RWPE1 (cell line): ENCODE measurements at regions not wholly inside any gene's neighbourhood (a gene's known extent, or its start where the extent isn't known, plus 50 kb on each side); places are given as distances from the start of the nearest gene placed in this dataset.

Experiments used
- CTCF ChIA-PET: fragments of 350-600 bp; sonication (Branson Sonifier 250); formaldehyde crosslinking; extraction: SDS; loops from one replicate; lab custom pipeline; 2021; lab: Yijun Ruan, JAX
- POLR2A ChIA-PET: fragments of 400-600 bp; formaldehyde crosslinking; extraction: SDS; loops from one replicate; lab custom pipeline; 2020; ENCODE audit warnings: antibody characterized with exemption; ENCODE audit not compliant: low non-redundant PET; lab: Yijun Ruan, JAX
- DNase-seq: peaks from one replicate; pipeline ENCODE4 v3.0.0; 2012; ENCODE audit warnings: low spot score
- H3K27ac ChIP-seq: fragments of 450-650 bp; 2 replicates; pipeline ENCODE4 v1.5.1; 2017
- TF ChIP-seq, protein P1 (sequence below): fragments of 450-650 bp; conservative IDR thresholded peaks from 2 replicates; pipeline ENCODE4 v1.5.1; 2017; ENCODE audit warnings: low read depth, mild to moderate bottlenecking

DNA sequence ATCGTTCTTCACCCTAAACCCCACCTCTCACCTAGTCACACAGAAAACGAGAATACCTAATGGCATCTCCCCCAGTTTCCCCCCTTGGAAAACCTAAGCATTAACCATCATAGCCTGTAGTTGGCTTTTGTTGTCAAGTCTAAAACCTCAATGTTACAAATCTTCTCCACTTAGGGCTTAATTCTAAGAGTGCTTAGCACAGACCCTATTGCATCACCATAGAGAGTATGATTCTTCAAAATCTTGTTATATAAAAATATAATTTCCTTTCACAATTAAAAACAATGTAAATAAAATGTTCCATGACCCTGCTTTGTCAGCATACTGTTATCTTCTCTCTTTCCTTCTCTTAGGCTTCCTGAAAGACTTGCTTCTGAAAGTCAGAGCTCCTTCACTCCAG, 263.2 kb upstream of the RGS18 start:
- no peak for DNase-seq
- ChIA-PET POLR2A (no interaction called here), CTCF (no interaction called here)
- TF ChIP-seq, protein P1, sequence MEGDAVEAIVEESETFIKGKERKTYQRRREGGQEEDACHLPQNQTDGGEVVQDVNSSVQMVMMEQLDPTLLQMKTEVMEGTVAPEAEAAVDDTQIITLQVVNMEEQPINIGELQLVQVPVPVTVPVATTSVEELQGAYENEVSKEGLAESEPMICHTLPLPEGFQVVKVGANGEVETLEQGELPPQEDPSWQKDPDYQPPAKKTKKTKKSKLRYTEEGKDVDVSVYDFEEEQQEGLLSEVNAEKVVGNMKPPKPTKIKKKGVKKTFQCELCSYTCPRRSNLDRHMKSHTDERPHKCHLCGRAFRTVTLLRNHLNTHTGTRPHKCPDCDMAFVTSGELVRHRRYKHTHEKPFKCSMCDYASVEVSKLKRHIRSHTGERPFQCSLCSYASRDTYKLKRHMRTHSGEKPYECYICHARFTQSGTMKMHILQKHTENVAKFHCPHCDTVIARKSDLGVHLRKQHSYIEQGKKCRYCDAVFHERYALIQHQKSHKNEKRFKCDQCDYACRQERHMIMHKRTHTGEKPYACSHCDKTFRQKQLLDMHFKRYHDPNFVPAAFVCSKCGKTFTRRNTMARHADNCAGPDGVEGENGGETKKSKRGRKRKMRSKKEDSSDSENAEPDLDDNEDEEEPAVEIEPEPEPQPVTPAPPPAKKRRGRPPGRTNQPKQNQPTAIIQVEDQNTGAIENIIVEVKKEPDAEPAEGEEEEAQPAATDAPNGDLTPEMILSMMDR, result no peak
- H3K27ac ChIP-seq, result no peak overlapping the region

DNA sequence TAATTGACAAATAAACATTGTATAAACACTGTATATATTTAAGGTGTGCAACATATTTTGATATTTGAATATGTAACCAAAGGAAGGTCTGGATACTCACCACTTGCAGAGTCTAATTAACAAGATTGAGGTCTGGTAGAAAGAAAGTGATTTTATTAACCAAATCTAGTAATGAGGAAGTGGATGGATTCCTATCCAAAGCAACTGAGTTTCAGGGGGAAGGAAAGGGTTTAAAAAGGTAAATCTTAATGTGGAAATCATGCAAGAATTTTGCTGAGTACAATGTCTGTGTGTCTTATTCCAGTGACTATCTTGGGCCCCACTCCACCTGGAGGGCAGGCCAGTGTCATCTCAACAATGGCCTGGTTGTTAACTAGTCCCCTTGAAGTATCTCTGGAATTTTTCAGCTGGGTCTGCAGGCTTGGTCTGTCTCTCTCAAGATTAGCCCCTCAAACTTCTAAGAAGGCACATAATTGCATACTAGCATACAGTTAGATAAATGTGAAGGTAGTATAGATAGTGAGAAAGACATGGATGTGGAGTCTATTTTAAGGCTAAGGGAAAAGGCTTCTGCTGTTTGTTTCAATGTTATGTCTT, 262.7 kb upstream of the RGS18 start:
- TF ChIP-seq, protein P1, result no peak
- no peak overlapping the region for H3K27ac ChIP-seq
- no peak for DNase-seq
- ChIA-PET POLR2A (no interaction called here), CTCF (no interaction called here)

DNA sequence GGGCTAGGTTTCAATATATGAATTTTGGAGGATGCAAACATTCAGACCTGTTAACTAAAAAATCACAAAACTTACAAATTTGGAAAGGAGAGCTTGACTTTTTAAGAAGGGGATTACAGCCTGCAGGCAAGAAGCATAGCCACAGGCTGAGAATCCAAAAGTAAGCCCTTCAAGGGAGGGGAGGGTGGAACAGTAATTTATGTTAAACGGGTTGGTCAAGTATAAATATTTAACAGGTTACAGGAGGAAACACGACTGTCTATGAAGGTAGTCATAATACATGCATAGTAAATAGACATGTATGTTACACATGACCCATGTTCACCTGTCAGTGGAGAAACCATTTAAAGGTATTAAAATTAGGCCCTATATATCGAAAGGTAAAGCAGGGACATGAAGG, 261.1 kb upstream of the RGS18 start:
- ChIA-PET POLR2A (no interaction called here), CTCF (no interaction called here)
- TF ChIP-seq, protein P1, result no peak

DNA sequence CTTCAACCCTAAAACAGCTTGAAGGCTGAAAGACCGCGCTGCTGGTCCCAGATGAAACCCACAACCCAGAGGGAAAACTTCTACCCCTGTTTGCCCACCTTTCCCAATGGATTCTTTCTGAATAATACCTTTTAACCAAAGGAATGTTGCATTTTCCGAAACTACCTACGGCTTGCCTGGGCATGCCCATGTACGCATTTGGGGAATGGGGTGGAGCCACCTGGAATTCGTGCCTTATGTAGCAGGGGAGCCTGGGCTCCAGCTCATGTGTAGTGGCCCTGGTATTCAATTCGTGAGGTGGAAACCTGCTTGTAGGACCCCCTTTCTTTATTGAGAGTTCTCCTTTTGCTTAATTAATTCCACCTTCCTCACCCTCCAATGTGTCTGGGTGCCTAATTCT, 256.6 kb upstream of the RGS18 start:
- ChIA-PET POLR2A (no interaction called here), CTCF (no interaction called here)
- DNase-seq, result peak; percentile 9
- TF ChIP-seq, protein P1, result no peak
- no peak overlapping the region for H3K27ac ChIP-seq

More for the DNA sequence above, 261.1 kb upstream of the RGS18 start:
- no peak overlapping the region for H3K27ac ChIP-seq
- no peak for DNase-seq

DNA sequence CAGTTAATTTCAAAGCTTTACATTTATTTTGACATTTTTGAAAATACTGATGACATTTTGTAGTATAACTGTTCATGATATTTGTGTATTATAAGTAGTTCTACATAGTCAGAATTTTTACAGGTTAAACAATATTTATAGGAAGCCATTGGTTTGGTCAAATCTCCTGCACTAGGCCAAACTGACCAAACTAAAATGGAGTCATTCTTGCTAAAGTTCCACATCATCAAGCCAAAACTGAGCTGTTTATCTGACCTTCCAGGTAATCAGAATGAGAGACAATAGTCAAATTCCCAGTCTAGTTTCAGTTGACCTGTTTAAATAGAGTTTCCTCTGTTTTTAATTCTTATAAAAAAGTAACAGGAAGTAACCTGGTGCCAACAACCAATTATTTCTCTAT, 253.3 kb upstream of the RGS18 start:
- ChIA-PET CTCF (no interaction called here), POLR2A (no interaction called here)
- no peak for DNase-seq
- H3K27ac ChIP-seq, result no peak overlapping the region
- TF ChIP-seq, protein P1, result no peak

DNA sequence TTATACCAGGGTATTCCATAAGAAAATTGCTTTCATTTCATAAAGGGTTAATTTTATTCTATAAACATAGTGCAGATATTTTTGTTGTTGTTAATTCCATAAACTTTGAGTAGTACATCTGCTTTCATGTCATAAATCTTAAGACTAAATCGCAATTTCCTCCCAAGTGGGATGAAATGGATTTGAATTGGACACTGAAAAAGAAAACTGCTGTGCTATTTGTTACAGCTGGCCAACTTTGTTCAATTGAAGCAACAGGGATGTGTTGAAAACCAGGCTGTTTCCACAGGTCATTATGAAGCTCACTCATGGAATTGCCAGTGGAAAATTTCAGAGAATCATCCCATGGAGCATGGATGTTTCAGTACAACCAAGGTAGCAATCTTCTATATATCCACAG, 252.5 kb upstream of the RGS18 start:
- ChIA-PET CTCF (interaction anchor here (0.6 to 0.7 kb wide), 3 partner anchors 298 to 1766 kb away, joined by 3 to 4 read pairs (median 3); no protein-coding TSS in a partner anchor), POLR2A (no interaction called here)
- H3K27ac ChIP-seq, result no peak overlapping the region
- TF ChIP-seq, protein P1, result no peak
- DNase-seq, result no peak

DNA sequence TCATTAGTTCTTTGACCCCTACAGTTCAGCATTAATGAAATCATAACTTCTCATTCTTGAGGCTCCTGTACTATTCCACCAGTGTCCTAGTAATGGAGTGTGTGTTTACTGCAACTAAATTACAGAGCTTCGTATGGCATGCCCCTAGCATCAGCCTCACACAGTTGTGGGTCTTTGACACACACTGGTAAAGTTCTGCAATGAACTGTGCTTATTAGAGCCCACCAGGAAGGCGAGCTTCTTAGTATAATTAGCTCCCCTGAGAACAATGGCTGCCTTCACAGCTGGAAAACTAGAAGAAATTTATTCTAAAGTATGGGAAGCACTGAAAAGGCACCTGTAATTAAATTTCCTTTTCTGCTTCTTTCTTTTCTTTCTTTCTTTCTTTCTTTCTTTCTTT, 251.1 kb upstream of the RGS18 start:
- CTCF ChIA-PET, result no interaction called here
- TF ChIP-seq, protein P1, result no peak
- POLR2A ChIA-PET, result no interaction called here
- no peak for DNase-seq
- no peak overlapping the region for H3K27ac ChIP-seq
